GM23338 (cell line): ENCODE measurements at regions not wholly inside any gene's neighbourhood (a gene's known extent, or its start where the extent isn't known, plus 50 kb on each side); places are given as distances from the start of the nearest gene placed in this dataset.
"Not testable (repeated sequence)": the region's sequence is repeated elsewhere in the genome, so short reads cannot be mapped to it uniquely, and the experiment has no call there.

Experiments
- CTCF ChIP-seq, 2 experiments: fragments of 200-600 bp in 1 of 2; sonication (generic) in 1 of 2; conservative IDR thresholded peaks; 2 replicates each; pipeline versions ENCODE4 v1.5.1 to v1.6.1; 2016 to 2017; ENCODE audit warnings: antibody characterized with exemption in 2 of 2, low read depth in 2 of 2, mild to moderate bottlenecking in 2 of 2, moderate library complexity in 1 of 2
- EZH2 ChIP-seq: fragments of 200-600 bp; sonication (generic); IDR thresholded peaks from one replicate; pipeline ENCODE4 v1.8.0; 2017; ENCODE audit warnings: antibody characterized with exemption, mild to moderate bottlenecking, low read depth; ENCODE audit not compliant: unreplicated experiment
- JUNB ChIP-seq: IDR thresholded peaks from one replicate; pipeline ENCODE4 v1.6.1; 2016; ENCODE audit warnings: antibody characterized with exemption; ENCODE audit not compliant: unreplicated experiment
- POLR2AphosphoS5 ChIP-seq: IDR thresholded peaks from 2 replicates; pipeline ENCODE4 v1.6.1; 2016; ENCODE audit warnings: antibody characterized with exemption, low read depth
- REST ChIP-seq: IDR thresholded peaks from one replicate; pipeline ENCODE4 v1.6.1; 2018; ENCODE audit warnings: antibody characterized with exemption; ENCODE audit not compliant: unreplicated experiment

- TF ChIP-seq CTCF (conservative IDR thresholded peaks at IDR 0.05; ENCODE audit: low read depth in 2 of 2); POLR2AphosphoS5; REST; JUNB; EZH2: not testable (repeated sequence)
Measured at GRCh38 chr12:8320791-8321370, 93.5 kb upstream of the FAM90A1 start.
